GM18907 (cell line): ENCODE measurements at regions not wholly inside any gene's neighbourhood (a gene's known extent, or its start where the extent isn't known, plus 50 kb on each side); places are given as distances from the start of the nearest gene placed in this dataset.

Experiments used
- ATAC-seq: cut with Tn5 transposase; IDR thresholded peaks from one replicate; pipeline ENCODE4 v1.9.1; 2021; ENCODE audit warnings: mild to moderate bottlenecking, moderate library complexity; ENCODE audit not compliant: unreplicated experiment

DNA sequence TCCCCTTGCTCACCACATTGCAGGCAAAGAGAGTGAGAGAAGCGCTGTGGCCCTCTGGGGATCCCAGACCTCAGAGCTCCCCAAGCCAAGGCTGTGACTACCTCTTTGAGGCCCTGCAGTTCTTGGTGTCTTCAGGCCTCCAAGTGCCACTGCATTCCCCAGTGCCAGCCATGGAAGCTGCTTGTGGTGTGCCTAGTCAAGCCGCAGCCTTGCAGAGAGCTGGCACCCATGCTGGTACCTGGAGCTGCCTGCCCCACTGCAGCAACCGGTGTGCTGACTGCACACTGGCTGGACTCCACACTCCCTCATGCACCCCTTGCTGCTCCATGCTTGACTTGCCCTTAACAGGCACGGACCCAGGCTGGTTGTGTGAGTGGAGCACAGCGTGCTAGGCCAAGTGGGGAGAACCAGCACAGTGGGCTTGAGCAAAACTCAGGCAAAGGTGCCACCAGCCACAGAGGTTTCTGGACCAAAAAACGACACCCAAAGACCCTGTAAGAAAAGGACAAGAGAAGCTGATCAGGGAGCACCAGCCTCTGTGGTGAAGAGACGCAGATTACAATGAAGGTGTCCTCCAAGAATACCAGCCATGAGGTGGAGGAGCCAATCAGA, 113.5 kb upstream of the TMEM18 start:
- ATAC-seq = no peak

DNA sequence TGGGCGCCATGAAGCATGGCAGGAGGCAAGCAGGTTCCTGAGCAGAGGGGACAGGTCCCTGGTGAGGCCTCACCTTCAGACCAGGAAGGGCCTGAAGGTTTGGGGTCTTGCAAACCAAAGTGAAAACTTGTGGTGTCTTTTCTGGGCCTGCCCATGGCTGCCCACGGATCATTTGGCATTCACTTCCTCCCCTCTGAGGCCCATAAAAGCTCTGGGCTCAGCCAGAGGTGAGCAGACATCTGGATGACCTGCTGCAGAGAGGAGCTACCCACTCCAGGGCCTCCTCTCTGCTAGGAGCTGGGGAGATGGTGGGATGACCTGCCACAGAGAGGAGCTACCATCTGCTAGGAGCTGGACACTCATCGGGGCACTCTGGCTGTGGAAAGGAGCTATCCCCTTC, 112.9 kb upstream of the TMEM18 start:
- ATAC-seq = no peak

DNA sequence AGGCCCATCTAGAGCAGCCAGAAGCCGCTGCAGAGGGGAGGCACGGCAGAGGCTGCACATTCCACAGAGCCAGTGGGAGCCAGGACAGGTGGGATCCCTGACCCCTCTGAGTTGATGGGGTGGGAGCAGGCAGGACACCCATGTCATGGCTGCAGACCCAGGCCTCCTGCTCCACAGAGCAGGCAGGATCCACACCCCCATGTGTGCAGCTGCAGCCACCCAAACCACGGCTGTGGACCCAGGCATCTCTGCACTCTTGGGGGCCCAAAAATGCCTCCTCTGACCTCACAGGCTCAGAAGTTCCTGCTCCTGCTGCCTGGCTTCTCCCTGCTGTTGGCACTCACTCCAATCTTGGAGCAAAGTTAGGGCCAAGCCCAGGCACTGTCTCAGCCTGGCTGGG, 112.3 kb upstream of the TMEM18 start:
- ATAC-seq = no peak

DNA sequence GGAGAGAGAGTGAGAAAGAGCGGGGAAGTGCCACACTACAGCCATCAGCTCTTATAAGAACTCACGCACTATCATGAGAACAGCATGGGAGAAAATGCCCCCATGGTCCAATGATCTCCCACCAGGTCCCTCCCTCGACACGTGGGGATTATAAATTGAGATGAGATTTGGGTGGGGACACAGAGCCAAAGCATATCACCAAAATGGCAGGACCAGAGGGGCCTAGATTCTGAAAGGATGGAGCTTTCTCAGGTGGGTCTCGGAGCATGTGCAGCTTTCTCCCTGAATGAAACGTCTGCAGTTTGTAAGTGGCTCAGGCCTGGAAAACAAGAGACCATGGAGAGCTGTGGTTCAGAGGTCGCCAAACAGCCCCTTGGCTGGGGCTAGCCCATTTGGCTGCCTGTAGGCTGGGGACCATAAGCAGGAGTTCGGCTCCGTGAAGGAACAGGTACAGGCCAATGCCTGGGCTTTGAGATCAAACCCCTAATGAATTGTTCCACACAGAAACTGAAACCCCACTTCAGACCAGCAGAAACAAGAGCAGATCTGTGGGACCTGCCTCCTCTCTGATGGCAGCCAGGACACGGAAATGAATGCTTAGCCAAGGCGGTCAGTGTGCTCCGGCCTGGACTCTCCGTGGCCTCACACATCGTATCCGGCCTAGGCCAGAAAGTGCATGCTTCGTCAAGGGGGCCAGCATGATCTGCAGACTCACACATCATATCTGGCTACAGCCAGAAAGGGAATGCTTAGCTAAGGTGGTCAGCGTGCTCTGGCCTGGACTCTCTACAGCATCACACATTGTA, 111.2 kb upstream of the TMEM18 start:
- ATAC-seq = no peak

DNA sequence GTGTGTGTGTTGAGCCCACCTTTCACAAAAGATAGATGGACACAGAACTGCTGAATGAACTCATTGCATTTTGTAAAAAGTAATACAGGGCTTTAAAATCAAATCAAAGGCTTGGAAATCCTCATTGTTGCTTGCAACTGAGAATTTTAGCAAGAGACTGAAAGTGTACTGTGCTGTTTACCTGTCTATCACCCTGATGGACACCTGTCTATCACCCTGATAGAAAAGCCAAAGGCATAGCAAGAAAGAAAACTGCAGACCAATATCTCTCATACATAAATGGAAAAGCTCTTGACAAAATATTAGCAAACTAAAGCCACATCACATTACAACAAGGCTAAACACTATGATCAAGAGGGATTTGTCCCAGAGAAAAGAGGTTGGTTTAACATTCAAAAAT, 107.5 kb upstream of the TMEM18 start:
- no peak for ATAC-seq

DNA sequence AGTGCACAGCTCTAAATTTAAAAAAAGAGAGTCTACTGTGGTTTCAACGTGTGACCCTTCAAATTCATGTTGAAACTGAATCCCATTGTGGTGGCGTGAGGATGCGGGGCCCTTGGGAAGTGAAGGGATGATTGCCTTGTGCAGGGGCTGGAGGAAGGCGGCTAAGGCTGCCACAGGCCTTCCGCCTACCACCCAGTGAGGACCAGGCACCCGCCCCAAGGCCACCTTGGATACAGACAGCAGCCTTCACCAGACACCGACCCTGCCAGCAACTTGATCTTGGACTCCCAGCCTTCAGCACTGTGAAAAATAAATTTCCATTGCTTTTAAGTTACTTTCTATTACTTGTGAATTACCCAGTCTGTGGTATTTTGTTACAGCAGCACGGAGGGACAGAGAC, 103.4 kb upstream of the TMEM18 start:
- no peak for ATAC-seq

DNA sequence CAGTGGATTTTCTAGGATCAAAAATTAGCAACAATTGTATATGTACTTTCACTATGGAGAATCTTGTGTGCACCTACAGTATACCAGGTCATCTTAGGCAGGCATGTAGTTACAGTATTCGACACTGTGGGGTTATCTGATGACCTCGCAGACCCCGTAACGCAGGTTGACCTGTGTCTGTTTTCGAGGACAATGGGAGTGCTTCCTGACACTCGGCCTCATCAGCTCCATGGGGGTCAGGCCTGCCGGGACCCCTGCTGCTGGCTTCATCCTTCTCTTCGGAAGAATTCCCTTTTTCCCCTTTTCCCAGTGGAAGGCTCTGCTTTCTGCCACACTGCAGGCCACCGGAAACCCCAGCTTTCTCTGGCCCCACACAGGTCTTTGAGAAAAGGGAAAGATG, 102.8 kb upstream of the TMEM18 start:
- no peak for ATAC-seq

DNA sequence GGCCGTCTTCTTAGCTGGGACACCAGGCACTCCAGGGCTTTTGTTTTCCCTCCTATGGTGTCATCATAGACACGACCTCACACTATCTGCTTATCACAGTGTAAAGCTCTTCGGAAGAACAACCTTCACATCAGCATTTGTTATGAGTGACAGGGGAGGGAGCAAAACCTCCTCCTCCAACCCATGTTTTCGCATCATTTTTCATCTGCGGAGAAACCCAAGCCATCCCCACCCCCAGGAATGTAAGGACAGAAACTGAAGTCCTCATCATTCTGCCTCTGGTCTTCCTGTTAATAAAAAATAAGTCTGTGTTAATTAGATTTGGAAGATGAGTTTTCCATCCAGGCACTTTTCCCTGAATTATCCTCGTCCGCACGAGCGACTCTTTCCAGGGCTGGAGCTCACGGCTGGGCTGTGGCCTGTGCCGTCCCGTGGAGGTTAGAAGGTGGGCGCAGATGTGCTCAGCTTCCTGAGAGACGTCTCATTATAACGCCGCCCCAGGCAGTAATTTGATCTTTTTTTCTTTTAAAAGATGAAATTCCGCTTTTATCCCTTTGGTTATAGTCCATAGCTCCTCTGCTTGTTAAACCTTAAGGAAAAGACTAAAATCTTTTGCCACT, 101.6 kb upstream of the TMEM18 start:
- ATAC-seq = no peak

DNA sequence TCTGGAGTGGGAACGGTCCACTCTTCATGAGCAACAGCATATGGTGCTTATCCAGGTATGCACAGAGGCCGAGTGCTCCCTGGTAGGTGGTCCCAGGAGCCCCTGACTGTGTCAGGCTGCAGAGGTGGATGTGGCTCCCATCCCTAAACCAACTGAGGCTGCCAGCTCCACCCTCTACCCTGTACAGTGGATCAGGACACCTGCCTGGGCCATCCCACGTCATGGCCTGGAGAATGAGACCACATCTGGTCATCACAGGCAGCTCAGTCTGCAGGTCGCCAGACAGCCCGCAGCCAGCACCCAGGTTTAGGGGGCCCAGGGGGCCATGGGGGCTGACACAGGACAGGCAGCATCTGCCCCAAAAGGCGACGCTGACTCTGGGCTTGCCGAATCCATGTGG, 100.3 kb upstream of the TMEM18 start:
- ATAC-seq = no peak

DNA sequence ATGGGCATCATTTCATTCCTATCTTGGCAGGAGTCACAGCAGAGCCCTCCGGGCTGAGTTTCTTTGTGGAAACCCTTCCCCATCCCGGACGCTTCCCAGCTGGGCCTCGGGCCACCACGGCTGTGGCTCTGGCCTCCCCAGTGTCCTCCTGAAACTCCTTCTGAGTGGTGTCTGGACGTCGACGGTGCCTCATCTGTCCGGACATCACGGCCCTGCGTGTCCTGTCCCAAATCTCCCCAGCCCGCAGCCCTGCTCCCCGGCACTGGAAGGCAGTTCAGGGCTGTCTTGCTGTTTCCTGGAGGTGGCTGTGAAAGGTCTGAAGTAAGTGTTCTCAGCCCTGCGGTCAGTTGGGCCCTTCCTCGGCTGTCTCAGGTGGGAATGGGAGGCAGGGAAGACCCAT, 99.8 kb upstream of the TMEM18 start:
- no peak for ATAC-seq

DNA sequence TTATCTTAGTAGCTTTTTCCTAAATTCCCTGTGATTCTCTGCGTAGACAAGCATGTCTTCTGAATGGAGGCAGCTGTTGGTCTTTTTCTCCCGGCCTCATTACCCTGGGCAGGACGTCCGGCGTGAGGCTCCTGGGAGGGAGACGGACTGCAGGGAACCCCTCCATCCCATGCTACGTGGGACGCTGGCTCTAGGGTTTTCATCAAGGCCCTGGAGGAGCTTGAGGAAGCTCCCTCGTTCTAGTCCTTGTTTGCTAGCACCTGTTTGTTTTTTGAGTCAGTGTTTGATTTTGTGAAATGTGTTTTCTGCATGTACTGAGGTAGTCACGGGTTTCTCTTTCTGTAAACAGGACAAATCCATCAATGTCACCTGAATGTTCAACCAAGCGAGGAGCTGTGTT, 99.3 kb upstream of the TMEM18 start:
- no peak for ATAC-seq

DNA sequence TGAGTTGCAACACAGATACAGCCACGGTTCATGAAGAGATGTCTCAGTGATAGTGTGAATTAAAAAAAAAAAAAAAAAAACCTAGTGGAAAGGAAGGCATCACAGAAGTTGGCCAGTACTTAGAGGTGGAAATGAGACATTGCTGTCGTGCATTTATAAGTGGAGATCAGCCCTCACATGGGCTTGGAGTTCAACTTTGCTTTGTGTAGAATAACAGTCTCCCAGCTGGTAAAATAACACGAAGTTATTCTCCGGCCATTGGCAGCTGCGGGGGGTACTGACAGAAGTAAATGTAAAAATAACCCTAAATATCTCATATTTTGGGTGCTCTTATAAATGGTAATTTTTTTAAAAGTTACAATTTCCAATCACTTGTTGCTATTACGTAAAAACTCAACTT, 98.8 kb upstream of the TMEM18 start:
- ATAC-seq = no peak

DNA sequence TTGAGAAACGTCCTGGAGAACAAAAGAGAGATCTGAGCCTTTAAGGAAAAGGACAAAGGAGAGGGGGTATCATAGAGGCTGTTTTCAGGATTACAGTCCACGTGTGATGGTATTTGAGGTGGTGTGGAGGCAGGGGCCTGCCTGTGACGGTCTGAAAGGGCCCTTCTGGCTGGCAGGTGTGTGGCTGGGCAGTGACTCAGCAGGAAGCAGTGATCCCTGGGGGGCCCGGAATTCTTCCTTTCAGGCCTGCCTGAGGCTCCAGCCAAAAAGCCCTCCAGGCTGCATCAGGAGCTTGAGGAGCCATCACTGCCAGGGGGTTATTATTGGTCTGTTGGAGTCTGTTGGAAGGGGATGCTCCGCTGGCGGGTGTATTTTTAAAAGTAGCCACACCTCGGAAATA, 97.2 kb upstream of the TMEM18 start:
- no peak for ATAC-seq

DNA sequence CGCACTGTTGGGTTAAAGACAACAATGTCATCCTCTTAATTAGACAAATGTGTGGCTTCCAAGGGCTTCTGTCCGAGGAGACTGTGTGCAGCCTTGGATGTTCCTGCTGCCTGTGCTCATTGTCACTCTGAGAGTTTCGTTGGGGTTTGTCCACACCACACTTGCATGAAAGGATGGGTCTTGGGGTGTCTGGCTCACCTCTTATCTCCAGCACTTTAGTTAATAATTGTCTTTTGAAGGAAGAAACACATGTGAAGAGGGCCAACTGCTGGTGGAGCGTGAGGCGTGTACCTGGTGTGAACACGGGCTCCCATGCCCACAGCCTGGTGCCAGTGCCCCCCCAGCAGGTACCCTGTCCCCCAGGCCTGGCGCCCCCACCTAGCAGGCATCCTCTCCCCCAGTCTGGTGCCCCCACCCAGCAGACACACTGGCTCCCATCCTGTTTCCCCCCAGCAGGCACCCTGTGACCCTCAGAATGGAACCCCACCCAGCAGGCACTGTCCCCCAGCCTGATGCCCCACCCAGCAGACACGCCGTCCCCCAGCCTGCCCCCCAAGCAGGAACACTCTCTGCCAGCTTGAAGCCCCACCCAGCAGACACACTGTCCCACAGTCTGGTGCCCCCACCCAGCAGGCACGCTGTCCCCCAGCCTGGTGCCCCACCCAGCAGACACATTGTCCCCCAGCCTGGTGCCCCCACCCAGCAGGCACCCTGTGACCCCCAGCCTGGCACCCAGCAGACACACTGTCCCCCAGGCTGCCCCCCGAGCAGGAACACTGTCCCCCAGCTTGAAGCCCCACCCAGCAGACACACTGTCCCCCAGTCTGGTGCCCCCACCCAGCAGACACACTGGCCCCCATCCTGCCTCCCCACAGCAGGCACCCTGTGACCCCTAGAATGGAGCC, 96.3 kb upstream of the TMEM18 start:
- peak; percentile 75 for ATAC-seq

DNA sequence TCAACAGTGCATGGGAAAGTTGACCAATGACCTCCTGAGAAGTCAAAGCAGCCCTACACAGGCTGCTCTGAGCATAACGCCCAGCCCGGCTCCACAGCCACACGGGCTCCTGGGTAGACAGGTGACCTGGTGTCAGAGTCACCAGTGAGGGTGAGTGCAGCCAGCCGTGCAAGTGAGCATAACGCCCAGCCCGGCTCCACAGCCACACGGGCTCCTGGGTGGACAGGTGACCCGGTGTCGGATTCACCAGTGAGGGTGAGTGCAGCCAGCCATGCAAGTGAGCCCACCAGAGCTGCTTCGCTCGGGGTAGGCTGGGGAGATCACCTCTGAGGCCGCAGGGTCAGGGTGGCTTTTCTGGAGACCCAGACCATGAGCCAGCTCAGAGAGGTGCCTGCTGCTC, 94.3 kb upstream of the TMEM18 start:
- no peak for ATAC-seq

DNA sequence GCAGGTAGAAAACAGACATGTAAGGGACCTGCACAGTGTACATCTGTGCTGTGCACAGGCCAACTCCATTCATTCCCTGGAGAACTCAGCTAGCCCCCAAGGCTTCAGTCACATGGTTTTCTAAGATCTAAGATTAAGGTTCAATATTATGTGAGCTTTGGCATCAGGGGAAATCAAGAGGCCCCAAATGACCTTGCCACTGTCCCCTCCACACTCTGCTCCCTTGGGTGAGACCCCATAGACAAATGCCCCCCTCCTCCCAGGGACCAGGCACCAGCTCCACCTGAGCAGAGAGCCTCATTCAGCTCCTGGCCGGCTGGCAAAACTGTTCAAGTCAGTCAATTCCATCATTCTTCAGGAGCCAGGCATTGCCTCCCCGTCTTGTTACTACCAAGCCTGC, 93.6 kb upstream of the TMEM18 start:
- no peak for ATAC-seq

DNA sequence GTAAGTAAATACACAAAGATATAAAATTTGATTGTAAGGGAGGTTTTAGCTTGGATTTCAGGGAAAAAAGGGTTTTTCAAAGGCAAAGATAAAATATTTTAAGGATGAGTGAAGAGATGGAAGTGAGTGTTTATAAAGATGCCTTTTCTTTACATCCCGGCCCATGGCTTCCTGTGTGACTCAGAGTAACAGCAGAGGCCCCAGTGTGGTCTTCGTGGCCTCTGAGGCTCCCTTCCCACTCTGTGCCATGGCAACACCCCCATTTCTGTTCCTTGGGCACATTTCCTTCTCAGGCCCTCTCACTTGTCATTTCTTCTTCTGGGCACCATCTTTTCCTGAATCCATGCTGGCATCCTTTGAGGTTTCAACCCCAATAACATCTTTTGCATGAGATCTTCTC, 92.6 kb upstream of the TMEM18 start:
- no peak for ATAC-seq

DNA sequence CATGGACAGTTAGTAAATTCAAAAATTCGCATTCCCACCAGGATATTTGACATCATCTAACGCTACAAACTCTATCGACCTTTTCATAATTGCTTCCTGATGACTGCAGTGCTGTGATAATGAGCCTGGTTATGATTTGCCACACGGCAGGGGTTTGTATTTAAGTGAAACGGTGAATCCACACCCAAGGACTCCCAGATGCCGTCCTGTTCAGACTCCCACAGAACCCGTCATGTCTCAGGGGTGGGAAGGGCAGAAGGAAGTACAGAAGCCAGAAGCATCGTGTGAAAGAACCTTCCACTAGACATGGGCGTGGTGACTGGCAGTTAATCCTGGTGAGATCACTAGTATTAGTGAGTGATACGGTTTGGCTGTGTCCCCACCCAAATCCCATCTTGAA, 91.2 kb upstream of the TMEM18 start:
- ATAC-seq = no peak

DNA sequence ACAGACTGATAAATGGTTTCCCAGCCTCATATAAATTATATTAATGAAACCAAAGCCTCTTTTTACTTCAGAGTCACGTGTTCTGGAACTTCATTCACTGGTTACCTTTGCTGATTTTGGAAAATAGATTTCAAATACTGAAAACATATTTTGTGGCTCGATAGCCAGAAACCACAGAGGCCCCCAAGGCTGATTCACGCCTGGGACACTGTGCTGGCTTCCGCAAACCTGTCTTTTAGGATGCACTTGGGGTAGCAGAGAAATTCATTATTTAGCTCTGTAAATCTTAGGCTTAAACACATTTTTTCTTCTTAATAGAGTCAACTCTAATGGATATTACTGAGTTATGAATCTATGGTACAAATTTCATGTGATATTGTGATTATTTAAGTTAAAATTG, 90.7 kb upstream of the TMEM18 start:
- ATAC-seq = no peak

DNA sequence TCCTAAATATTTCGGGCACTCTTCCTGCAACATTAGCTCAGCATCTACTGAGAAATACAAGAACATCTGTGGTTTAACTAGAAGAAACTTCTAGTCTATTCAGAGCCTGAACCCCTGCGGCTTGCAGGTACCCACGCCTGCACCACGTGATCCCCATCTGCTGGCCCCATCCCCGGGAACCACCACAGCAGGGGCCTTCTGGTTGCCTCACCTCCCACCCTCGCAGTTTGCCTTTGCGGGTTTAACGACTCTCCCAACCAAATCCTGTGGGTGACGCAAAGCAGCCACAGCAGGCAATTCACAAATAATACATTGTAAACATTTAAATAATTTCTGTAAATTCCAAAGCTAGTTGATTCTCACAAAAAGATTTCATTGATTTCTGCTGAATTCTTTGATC, 90.2 kb upstream of the TMEM18 start:
- ATAC-seq = no peak

DNA sequence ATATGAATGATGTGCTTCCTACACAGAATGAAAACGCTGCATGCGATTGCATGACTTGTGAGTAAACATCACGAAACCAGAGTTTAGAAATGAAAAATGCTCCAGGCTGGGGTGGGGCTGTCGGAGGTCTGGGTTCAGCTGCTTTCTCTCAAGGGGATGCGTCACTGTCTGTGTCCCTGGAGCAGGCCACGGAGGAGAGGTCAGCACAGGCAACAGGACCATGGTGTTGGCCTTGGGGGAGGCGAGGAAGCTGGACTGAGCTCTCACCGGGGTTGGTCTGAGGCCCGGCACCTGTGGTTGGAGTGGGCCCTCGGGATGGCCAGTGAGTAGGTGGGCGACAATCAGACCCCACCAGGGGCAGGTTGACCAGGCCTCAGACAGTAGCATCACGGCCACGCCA, 89.0 kb upstream of the TMEM18 start:
- no peak for ATAC-seq
